RWPE2 (cell line): ENCODE measurements at regions not wholly inside any gene's neighbourhood (a gene's known extent, or its start where the extent isn't known, plus 50 kb on each side); places are given as distances from the start of the nearest gene placed in this dataset.

Source experiments
- ATAC-seq: fragments of 200-7000 bp; cut with Tn5 transposase; 3 replicates; pipeline ENCODE4 v1.9.1; 2021; ENCODE audit warnings: low read depth
- DNase-seq: peaks from one replicate; pipeline ENCODE4 v3.0.0-alpha.2; 2020; ENCODE audit warnings: low spot score
- H3K27ac ChIP-seq: fragments of 450-650 bp; 2 replicates; pipeline ENCODE4 v1.5.1; 2017; ENCODE audit warnings: mild to moderate bottlenecking; ENCODE audit not compliant: poor library complexity, severe bottlenecking
- H3K27me3 ChIP-seq: fragments of 250-450 bp; sonication (Bioruptor Pico); 2 replicates; pipeline ENCODE4 v1.5.1; 2021; ENCODE audit warnings: mild to moderate bottlenecking, moderate library complexity; ENCODE audit not compliant: insufficient read depth, poor library complexity, severe bottlenecking
- H3K36me3 ChIP-seq: fragments of 250-450 bp; sonication (Bioruptor Pico); 2 replicates; pipeline ENCODE4 v1.5.1; 2020; ENCODE audit warnings: low read depth, mild to moderate bottlenecking, moderate library complexity
- H3K4me1 ChIP-seq: fragments of 250-450 bp; sonication (Bioruptor Pico); 2 replicates; pipeline ENCODE4 v1.5.1; 2021; ENCODE audit warnings: mild to moderate bottlenecking, moderate library complexity; ENCODE audit not compliant: insufficient read depth, poor library complexity, severe bottlenecking
- H3K4me3 ChIP-seq: fragments of 250-450 bp; sonication (Bioruptor Pico); 2 replicates; pipeline ENCODE4 v1.5.1; 2021; ENCODE audit warnings: mild to moderate bottlenecking, moderate library complexity; ENCODE audit not compliant: severe bottlenecking
- H3K9me3 ChIP-seq: fragments of 250-450 bp; sonication (Bioruptor Pico); 2 replicates; pipeline ENCODE4 v1.5.1; 2021; ENCODE audit warnings: mild to moderate bottlenecking, moderate library complexity; ENCODE audit not compliant: severe bottlenecking
- CTCF ChIP-seq: fragments of 450-650 bp; IDR thresholded peaks from one replicate; pipeline ENCODE4 v1.5.1; 2017; ENCODE audit warnings: mild to moderate bottlenecking, moderate library complexity; ENCODE audit not compliant: poor library complexity, severe bottlenecking

GRCh38 chr1:47696404-47696736 is 258.5 kb downstream of the FOXD2 start:
- no peak for DNase-seq
- Histone ChIP-seq H3K4me1 (no peaks in the 10 kb centered on the region), H3K27ac (no peak overlapping the region), H3K4me3 (no peak overlapping the region), H3K36me3 (no peaks in the 10 kb centered on the region), H3K9me3 (no peaks in the 10 kb centered on the region), H3K27me3 (no peaks in the 10 kb centered on the region)
- no peak for TF ChIP-seq CTCF
- ATAC-seq: no peak

GRCh38 chr1:47696737-47697441 is 259.0 kb downstream of the FOXD2 start:
- H3K9me3 ChIP-seq: no peaks in the 10 kb centered on the region
- H3K27ac ChIP-seq: no peak overlapping the region
- no peak overlapping the region for H3K4me3 ChIP-seq
- no peaks in the 10 kb centered on the region for H3K36me3 ChIP-seq
- DNase-seq: peak; percentile 11
- no peak for TF ChIP-seq CTCF
- no peaks in the 10 kb centered on the region for H3K27me3 ChIP-seq
- ATAC-seq: no peak
- no peaks in the 10 kb centered on the region for H3K4me1 ChIP-seq

GRCh38 chr1:47697616-47698335 is 259.9 kb downstream of the FOXD2 start:
- H3K27me3 ChIP-seq: no peaks in the 10 kb centered on the region

GRCh38 chr1:47699492-47700235 is 261.8 kb downstream of the FOXD2 start:
- DNase-seq (no peak), ATAC-seq (no peak)
- Histone ChIP-seq H3K4me1 (no peaks in the 10 kb centered on the region), H3K9me3 (no peaks in the 10 kb centered on the region), H3K27me3 (no peaks in the 10 kb centered on the region), H3K4me3 (no peak overlapping the region), H3K27ac (no peak overlapping the region), H3K36me3 (no peaks in the 10 kb centered on the region)
- no peak for TF ChIP-seq CTCF

More at GRCh38 chr1:47697616-47698335, 259.9 kb downstream of the FOXD2 start:
- no peak for TF ChIP-seq CTCF
- Histone ChIP-seq H3K27ac (no peak overlapping the region), H3K9me3 (no peaks in the 10 kb centered on the region), H3K4me1 (no peaks in the 10 kb centered on the region), H3K4me3 (no peak overlapping the region), H3K36me3 (no peaks in the 10 kb centered on the region)
- ATAC-seq (no peak), DNase-seq (peak; percentile 8)
